ENCODE measurements at regions not wholly inside any gene's neighbourhood (a gene's known extent, or its start where the extent isn't known, plus 50 kb on each side); places are given as distances from the start of the nearest gene placed in this dataset.

- DNase-seq (ENCODE audit: low read depth in 2 of 2) = no peak
Observed at GRCh38 chr3:17949101-17949500, 206.7 kb upstream of the TBC1D5 start.

DNA sequence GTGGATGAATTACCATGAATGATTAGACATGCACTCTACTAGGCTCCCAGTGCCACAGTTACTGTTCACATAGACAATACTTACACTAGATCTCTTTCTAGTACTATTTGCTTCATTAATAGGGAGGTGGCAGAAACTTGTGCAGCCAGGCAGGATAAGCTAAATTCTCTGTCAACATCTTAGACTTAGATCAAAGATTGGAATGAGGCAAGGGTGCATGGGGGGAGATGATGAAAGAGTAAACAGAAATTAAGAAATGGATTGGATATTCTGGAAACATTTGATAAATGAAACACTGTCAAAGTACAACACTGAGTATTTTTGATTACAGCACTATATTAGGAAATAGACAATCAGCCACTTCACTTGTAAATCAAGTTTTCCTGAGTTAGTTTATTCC, 205.4 kb upstream of the TBC1D5 start:
- DNase-seq (ENCODE audit: low read depth in 2 of 2) = no peak

DNA sequence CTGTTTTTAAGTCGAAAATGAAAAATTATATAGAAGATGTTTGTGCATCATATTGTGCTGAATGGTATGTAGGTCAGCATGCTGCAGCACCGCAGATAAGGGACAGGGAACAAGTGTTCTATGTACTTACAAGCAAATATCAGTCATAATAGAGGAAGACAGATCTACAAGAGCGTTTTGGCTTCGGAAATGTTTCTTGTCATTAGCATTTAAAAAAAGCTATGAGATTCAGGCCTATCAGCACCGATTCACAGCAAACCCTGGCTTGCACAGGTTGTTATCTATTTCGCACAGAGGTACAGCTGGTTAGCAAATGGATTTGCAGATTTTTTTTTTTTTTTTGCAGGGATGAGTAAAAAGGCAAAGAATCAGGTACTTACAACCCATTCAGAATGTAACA, 204.2 kb upstream of the TBC1D5 start:
- DNase-seq (ENCODE audit: low read depth in 2 of 2) = no peak

GRCh38 chr3:17945799-17946399, 203.5 kb upstream of the TBC1D5 start:
- no peak for DNase-seq (ENCODE audit: low read depth in 2 of 2)

DNA sequence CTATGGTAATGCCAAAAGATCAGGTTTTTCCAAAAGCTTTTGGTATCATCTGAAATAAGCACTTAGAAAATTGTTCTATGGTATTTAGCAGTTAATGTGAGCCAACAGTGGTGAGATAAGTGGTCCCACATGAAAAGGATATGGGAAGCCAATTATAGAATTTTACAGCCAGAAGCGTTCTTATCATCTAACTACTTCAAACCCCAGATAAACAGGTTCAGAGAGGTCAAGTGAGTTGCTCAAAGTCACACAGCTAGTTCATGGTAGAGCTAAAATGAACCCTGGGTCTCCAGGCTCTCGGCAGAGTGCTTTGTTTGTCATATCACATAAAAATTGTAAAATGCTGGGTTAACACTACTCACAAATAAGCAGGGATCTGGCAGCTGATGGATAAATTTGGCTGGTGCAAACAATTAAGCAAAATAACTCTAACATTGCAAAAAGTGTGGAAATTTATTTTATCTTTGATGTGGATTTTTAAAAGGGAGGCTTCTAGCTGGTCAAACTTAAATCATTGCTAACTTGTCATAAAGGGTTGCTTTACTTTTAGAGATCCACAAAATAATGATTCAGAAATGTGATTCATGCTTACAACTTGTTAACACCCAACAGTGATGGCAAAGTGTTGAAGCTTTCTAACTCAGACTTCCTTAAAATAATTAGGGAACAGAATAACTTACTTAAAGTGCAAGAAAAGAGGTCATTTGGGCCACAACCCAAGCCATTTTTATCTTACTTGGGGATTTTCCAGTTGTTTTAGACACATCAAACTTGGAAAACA, 202.8 kb upstream of the TBC1D5 start:
- DNase-seq (ENCODE audit: low read depth in 2 of 2) = no peak

DNA sequence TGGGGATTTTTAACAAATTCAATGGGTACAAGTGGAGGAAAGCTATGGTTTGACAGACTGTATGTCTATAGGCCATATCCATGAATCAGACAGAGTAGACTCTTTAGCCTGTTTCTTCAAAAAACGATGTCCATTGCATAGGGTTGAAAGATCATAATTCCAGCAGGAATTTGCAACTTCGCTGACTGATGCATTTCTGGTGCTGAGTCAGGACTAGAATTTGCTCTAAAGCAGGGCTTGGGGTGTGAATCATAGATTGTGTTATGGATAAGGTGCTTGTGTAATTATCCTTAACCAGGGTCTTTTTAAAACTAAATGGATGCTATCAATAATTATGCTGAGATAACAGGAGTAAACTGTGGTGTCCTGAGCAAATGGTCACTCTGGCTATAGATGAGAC, 200.4 kb upstream of the TBC1D5 start:
- DNase-seq (ENCODE audit: low read depth in 2 of 2) = no peak

GRCh38 chr3:17941766-17942165, 199.3 kb upstream of the TBC1D5 start:
- no peak for DNase-seq (ENCODE audit: low read depth in 2 of 2)

DNA sequence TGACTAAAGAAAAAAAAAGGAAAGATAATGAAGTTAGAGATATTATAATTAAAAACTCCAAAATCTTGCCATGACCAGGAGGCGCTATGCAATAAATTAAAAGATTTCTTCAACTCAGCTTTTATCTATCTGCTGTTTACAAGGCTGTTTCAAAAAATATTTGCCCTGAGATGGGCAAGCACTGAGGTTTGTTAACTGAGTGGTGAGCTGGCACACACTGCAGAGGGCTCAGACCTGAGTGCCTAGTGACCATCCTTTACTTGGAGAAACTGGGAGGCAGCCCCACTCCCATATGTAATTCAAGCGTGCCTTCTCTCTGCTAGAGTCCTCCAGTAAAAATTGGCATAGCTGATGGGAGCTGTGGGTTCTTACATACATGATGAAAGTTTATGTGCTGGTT, 198.7 kb upstream of the TBC1D5 start:
- no peak for DNase-seq (ENCODE audit: low read depth in 2 of 2)

- no peak for DNase-seq (ENCODE audit: low read depth in 2 of 2)
Observed at GRCh38 chr3:17939157-17939556, 196.7 kb upstream of the TBC1D5 start.

DNA sequence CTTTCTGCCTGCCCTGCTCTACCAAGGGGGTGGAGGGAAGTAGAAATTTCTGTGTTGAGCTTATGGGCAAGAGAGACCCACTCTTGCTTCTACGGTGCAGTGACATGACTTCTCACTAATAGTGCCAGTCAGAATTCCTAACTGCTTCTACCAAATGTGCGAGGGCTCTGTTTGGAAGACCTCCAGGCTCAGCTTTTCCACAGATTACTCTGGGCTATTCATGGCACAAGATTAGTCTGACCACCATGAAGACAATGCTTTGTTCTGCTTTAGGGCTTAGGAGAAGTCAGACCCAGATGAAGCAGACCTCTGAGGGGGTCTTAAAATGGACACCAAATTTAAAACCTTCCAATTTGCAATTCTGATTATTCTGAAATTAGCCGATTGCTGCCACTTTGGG, 195.9 kb upstream of the TBC1D5 start:
- no peak for DNase-seq (ENCODE audit: low read depth in 2 of 2)

- no peak for DNase-seq (ENCODE audit: low read depth in 2 of 2)
Observed at GRCh38 chr3:17936736-17937480, 194.5 kb upstream of the TBC1D5 start.

DNA sequence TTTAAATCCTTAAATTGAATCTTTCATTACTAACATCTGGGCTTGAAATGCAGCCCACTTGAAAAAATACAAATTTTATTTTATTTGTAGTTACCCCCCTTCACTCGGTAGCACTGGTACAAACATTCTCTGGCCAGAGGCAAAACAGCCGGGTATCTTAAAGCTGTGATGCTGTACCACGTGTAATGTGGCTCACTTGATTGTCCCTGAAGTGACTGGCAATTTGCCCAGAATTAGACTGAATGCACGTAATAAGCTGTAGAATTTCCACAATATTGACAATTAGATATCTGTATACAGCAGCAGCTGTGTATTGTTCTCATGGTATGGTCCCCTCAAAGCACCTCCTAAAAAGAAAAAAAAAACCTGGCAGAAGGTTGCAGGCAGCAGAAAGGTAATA, 192.8 kb upstream of the TBC1D5 start:
- no peak for DNase-seq (ENCODE audit: low read depth in 2 of 2)

DNA sequence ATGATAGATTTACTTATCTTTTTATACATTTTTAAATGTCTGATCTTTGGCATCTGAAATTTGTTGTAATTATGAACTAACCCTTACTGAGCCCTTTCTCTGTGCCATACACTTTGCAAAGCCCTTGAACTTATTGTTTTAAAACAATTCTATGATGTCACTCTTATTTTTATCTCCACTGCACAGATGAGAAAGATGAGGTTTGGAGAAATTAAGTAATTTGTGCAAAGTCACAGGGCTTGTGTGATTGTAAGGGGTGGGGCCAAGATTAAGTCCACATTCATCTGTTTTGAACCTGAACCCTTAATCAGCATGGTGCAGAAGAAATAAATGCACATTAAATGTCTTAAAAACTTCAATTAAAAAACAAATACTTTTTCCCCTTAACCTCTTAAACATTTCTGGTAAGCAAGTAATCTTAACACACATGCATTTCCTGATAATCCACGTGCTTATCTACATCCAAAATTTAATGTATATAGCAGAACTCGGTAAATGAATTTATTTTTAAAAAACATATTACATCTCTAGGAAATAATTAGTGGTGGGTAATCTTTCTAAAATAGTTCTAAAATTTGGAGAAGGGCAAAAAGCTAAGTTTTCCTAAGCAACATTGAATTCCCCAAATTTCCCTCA, 189.8 kb upstream of the TBC1D5 start:
- DNase-seq (ENCODE audit: low read depth in 2 of 2) = no peak

GRCh38 chr3:17931131-17931530, 188.7 kb upstream of the TBC1D5 start:
- DNase-seq (ENCODE audit: low read depth in 2 of 2) = no peak

DNA sequence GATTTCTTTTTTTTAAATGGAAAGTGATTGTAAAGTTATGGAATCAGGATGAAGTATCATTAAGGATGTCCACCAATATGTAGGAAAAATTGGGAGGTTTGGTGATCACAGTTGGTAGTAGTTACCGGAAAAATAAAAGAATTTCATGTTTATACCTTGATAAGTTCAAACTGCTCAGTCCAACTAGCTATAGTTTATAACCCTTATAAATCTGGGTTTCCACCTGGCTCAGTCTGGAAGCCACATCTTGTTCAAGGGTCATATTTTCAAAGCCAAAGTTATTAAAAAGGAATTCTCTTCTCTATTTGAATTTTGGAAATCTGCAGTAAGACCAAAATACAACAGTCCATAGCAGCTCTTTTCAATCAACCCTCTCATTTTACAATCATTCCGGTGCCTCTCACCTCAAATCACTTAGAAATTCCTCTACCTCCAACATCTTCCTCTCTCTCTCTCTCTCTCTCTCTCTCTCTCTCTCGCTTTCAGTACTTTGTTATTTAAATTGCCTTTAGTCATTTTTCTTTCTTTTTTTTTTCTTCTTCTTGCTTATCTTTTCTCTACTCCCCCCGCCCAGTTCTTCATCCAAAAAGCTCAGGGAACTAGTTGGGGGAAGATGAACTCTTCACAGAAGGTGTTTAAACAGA, 186.2 kb upstream of the TBC1D5 start:
- DNase-seq (ENCODE audit: low read depth in 2 of 2) = no peak

DNA sequence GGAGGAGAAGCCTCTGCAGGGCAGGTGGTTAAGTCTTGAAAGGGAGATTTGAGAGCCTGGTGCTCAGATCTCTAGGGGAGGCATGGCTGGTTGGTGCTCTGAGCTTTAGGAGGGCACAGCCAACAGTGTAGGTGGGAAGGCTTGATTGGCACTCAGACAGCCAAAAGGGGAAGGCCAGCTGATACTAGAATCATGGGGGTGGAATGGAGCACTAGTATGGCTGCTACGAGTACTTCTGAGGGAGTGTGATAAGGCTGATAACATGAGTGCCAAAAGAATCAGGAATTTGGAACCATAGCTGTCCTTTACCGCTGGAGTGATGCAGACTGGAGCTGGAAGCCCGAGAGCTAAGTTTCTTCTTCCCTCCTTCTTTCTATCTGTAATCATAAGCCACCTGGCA, 184.6 kb upstream of the TBC1D5 start:
- no peak for DNase-seq (ENCODE audit: low read depth in 2 of 2)

DNA sequence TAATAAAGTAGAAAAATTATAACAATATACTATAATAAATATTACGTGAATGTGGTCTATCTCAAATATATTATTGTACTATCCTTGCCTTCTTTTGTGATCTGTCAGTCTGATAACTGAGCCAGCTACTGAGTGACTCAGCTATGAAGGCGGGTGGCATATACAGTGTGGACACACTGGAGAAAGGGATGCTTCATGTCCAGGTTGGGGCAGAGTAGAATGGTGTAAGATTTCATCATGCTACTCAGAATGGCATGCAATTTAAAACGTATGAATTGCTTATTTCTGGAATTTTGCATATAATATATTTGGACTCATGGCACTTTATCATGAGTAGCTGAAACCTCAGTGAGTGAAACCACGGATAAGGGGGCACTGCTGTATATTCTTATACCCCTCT, 172.9 kb upstream of the TBC1D5 start:
- DNase-seq (ENCODE audit: low read depth in 2 of 2) = no peak

GRCh38 chr3:17913359-17913758, 170.9 kb upstream of the TBC1D5 start:
- DNase-seq (ENCODE audit: low read depth in 2 of 2) = no peak

DNA sequence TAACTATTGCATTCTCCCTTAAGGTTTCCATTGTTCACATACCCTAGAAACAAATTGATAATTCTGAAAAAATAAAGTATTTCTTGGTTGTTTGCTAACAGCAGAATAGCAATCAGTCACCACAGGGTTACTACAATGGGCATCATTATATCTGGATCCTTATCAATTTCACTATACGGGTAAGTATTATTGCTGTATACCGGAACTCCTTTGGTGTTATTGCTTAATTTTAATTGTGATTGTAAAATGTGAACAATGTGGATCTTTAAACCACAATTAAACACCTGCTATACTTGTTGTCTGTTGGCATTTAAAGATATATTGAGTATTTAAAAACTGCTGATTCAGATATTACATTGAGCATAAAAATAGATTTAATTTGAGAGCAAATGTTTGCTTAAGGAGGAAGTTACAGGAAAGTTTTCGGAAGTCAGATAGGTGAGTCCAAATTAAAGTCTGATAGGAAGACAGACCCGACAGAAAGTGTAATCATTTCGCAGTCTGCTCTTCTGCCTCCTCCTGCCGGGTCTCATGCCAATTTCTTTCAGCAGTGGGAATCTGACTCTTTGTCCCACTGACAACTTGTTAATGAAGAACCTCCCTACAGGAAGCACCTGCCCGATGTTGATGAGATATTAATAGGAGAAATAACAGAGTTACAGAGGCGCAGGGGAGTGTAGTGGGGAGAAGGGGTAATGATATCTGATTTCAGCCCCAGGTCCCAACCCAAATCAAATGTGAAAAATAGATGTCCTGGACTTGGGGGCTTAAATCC, 169.7 kb upstream of the TBC1D5 start:
- no peak for DNase-seq (ENCODE audit: low read depth in 2 of 2)

- DNase-seq (ENCODE audit: low read depth in 2 of 2) = no peak
Observed at GRCh38 chr3:17910922-17911321, 168.5 kb upstream of the TBC1D5 start.

- DNase-seq (ENCODE audit: low read depth in 2 of 2) = no peak
Observed at GRCh38 chr3:17909714-17910113, 167.3 kb upstream of the TBC1D5 start.
